GM19035 (cell line): ENCODE measurements at regions not wholly inside any gene's neighbourhood (a gene's known extent, or its start where the extent isn't known, plus 50 kb on each side); places are given as distances from the start of the nearest gene placed in this dataset.

Source experiments
- ATAC-seq: cut with Tn5 transposase; IDR thresholded peaks from one replicate; pipeline ENCODE4 v1.9.1; 2021; ENCODE audit not compliant: unreplicated experiment

- no peak for ATAC-seq
Measured at GRCh38 chr13:73385848-73386247, 327.0 kb downstream of the KLF5 start.

GRCh38 chr13:73372666-73373627 lies 314.1 kb downstream of the KLF5 start:
- ATAC-seq: no peak

GRCh38 chr13:73370066-73370465 lies 311.3 kb downstream of the KLF5 start:
- ATAC-seq: no peak

GRCh38 chr13:73369095-73369494 lies 310.3 kb downstream of the KLF5 start:
- ATAC-seq: no peak

GRCh38 chr13:73368608-73369007 lies 309.8 kb downstream of the KLF5 start:
- ATAC-seq: no peak

GRCh38 chr13:73367886-73368285 lies 309.1 kb downstream of the KLF5 start:
- ATAC-seq: no peak

- no peak for ATAC-seq
Measured at GRCh38 chr13:73366241-73366640, 307.4 kb downstream of the KLF5 start.

GRCh38 chr13:73365681-73366080 lies 306.9 kb downstream of the KLF5 start:
- ATAC-seq: no peak

- ATAC-seq: no peak
Measured at GRCh38 chr13:73365252-73365651, 306.4 kb downstream of the KLF5 start.

- ATAC-seq: no peak
Measured at GRCh38 chr13:73364736-73365135, 305.9 kb downstream of the KLF5 start.

- ATAC-seq: no peak
Measured at GRCh38 chr13:73358606-73359095, 299.8 kb downstream of the KLF5 start.

- ATAC-seq: no peak
Measured at GRCh38 chr13:73355134-73355533, 296.3 kb downstream of the KLF5 start.

GRCh38 chr13:73351730-73352129 lies 292.9 kb downstream of the KLF5 start:
- no peak for ATAC-seq

- no peak for ATAC-seq
Measured at GRCh38 chr13:73341748-73342147, 282.9 kb downstream of the KLF5 start.

GRCh38 chr13:73340069-73340468 lies 281.3 kb downstream of the KLF5 start:
- no peak for ATAC-seq

GRCh38 chr13:73339086-73339485 lies 280.3 kb downstream of the KLF5 start:
- no peak for ATAC-seq

- no peak for ATAC-seq
Measured at GRCh38 chr13:73338389-73338788, 279.6 kb downstream of the KLF5 start.

- no peak for ATAC-seq
Measured at GRCh38 chr13:73337532-73337931, 278.7 kb downstream of the KLF5 start.

GRCh38 chr13:73336773-73337172 lies 278.0 kb downstream of the KLF5 start:
- no peak for ATAC-seq

- no peak for ATAC-seq
Measured at GRCh38 chr13:73335944-73336343, 277.1 kb downstream of the KLF5 start.

GRCh38 chr13:73335210-73335609 lies 276.4 kb downstream of the KLF5 start:
- ATAC-seq: peak; percentile 79

- no peak for ATAC-seq
Measured at GRCh38 chr13:73334445-73334844, 275.6 kb downstream of the KLF5 start.

- no peak for ATAC-seq
Measured at GRCh38 chr13:73331556-73331955, 272.8 kb downstream of the KLF5 start.
